PFSK-1 (cell line): ENCODE measurements at regions not wholly inside any gene's neighbourhood (a gene's known extent, or its start where the extent isn't known, plus 50 kb on each side); places are given as distances from the start of the nearest gene placed in this dataset.

ENCODE experiments used
- FOXP2 ChIP-seq: optimal IDR thresholded peaks from 2 replicates; pipeline ENCODE3; 2011; ENCODE audit warnings: borderline replicate concordance, control low read depth, inconsistent platforms; ENCODE audit not compliant: insufficient read depth; ENCODE audit errors: extremely low read length, extremely low read depth
- POLR2AphosphoS5 ChIP-seq: IDR thresholded peaks from 2 replicates; pipeline ENCODE4 v1.6.1; 2012; ENCODE audit warnings: low read depth, mild to moderate bottlenecking, control low read depth, low read length, moderate library complexity
- SIN3A ChIP-seq: IDR thresholded peaks from 2 replicates; pipeline ENCODE4 v1.6.1; 2012; ENCODE audit warnings: mild to moderate bottlenecking, low read length, moderate library complexity, borderline replicate concordance; ENCODE audit not compliant: insufficient read depth
- TAF1 ChIP-seq: IDR thresholded peaks from 2 replicates; pipeline ENCODE4 v1.6.1; 2012; ENCODE audit warnings: low read length, control low read depth, borderline replicate concordance; ENCODE audit not compliant: insufficient read depth
- TF ChIP-seq, protein P1 (sequence below), 2 experiments: IDR thresholded peaks; 2 replicates each; pipeline versions ENCODE4 v1.6.1 to v1.8.0; 2011 to 2012; ENCODE audit warnings: low read depth in 2 of 2, low read length in 2 of 2, control low read depth in 1 of 2, inconsistent platforms in 1 of 2, mild to moderate bottlenecking in 1 of 2, moderate library complexity in 1 of 2; ENCODE audit not compliant: insufficient read depth in 1 of 2

GRCh38 chr4:164648151-164648848 lies 105.6 kb upstream of the SMIM31 start:
- TF ChIP-seq FOXP2 = no peak
- no peak for TF ChIP-seq SIN3A
- TF ChIP-seq POLR2AphosphoS5 = no peak
- TF ChIP-seq, protein P1, sequence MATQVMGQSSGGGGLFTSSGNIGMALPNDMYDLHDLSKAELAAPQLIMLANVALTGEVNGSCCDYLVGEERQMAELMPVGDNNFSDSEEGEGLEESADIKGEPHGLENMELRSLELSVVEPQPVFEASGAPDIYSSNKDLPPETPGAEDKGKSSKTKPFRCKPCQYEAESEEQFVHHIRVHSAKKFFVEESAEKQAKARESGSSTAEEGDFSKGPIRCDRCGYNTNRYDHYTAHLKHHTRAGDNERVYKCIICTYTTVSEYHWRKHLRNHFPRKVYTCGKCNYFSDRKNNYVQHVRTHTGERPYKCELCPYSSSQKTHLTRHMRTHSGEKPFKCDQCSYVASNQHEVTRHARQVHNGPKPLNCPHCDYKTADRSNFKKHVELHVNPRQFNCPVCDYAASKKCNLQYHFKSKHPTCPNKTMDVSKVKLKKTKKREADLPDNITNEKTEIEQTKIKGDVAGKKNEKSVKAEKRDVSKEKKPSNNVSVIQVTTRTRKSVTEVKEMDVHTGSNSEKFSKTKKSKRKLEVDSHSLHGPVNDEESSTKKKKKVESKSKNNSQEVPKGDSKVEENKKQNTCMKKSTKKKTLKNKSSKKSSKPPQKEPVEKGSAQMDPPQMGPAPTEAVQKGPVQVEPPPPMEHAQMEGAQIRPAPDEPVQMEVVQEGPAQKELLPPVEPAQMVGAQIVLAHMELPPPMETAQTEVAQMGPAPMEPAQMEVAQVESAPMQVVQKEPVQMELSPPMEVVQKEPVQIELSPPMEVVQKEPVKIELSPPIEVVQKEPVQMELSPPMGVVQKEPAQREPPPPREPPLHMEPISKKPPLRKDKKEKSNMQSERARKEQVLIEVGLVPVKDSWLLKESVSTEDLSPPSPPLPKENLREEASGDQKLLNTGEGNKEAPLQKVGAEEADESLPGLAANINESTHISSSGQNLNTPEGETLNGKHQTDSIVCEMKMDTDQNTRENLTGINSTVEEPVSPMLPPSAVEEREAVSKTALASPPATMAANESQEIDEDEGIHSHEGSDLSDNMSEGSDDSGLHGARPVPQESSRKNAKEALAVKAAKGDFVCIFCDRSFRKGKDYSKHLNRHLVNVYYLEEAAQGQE (IDR thresholded peaks at IDR 0.05; ENCODE audit: insufficient read depth in 1 of 2, low read depth in 2 of 2, low read length in 2 of 2) = no peak
- no peak for TF ChIP-seq TAF1

- TF ChIP-seq FOXP2 (no peak), SIN3A (no peak), TAF1 (no peak), POLR2AphosphoS5 (no peak)
- TF ChIP-seq, protein P1 (IDR thresholded peaks at IDR 0.05; ENCODE audit: insufficient read depth in 1 of 2, low read depth in 2 of 2, low read length in 2 of 2) = no peak
Measured at GRCh38 chr4:164648849-164649212, 105.1 kb upstream of the SMIM31 start.

- TF ChIP-seq, protein P1 (IDR thresholded peaks at IDR 0.05; ENCODE audit: insufficient read depth in 1 of 2, low read depth in 2 of 2, low read length in 2 of 2) = no peak
- no peak for TF ChIP-seq TAF1
- TF ChIP-seq FOXP2 = no peak
- no peak for TF ChIP-seq POLR2AphosphoS5
- no peak for TF ChIP-seq SIN3A
Measured at GRCh38 chr4:164659765-164660164, 94.2 kb upstream of the SMIM31 start.

GRCh38 chr4:164683040-164683439 lies 70.9 kb upstream of the SMIM31 start:
- no peak for TF ChIP-seq FOXP2
- TF ChIP-seq, protein P1 (IDR thresholded peaks at IDR 0.05; ENCODE audit: insufficient read depth in 1 of 2, low read depth in 2 of 2, low read length in 2 of 2) = no peak
- no peak for TF ChIP-seq SIN3A
- no peak for TF ChIP-seq POLR2AphosphoS5
- no peak for TF ChIP-seq TAF1

DNA sequence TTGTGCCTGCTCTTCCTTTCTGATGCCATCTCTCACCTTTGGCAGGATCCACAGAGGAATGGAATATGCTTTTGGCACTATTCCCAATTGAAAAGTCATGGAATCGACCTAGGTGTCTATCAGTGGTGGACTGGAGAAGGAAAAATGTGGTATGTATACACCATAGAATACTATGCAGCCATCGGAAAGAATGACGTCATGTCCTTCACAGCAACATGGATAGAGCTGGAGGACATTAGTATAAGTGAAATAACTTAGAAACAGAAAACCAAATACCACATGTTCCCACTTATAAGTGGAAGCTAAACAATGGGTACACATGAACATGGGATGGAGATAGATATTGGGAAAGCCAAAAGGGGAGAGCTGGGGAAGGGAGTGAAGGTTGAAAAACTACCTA lies 58.3 kb upstream of the SMIM31 start:
- TF ChIP-seq POLR2AphosphoS5 (no peak), SIN3A (no peak), FOXP2 (no peak), TAF1 (no peak)
- TF ChIP-seq, protein P1 (IDR thresholded peaks at IDR 0.05; ENCODE audit: insufficient read depth in 1 of 2, low read depth in 2 of 2, low read length in 2 of 2) = no peak
